Neutrophil (primary cell): ENCODE measurements at regions not wholly inside any gene's neighbourhood (a gene's known extent, or its start where the extent isn't known, plus 50 kb on each side); places are given as distances from the start of the nearest gene placed in this dataset.

ENCODE experiments used
- H3K27ac ChIP-seq: fragments of 200-600 bp; sonication (generic); 2 replicates; pipeline ENCODE4 v1.5.1; 2016; ENCODE audit warnings: mild to moderate bottlenecking, moderate library complexity
- H3K27me3 ChIP-seq: fragments of 200-600 bp; sonication (generic); 2 replicates; pipeline ENCODE4 v1.6.0; 2016; ENCODE audit warnings: mild to moderate bottlenecking
- H3K36me3 ChIP-seq: fragments of 200-600 bp; sonication (generic); 2 replicates; pipeline ENCODE4 v1.5.1; 2017
- H3K4me1 ChIP-seq, 2 experiments: fragments of 200-600 bp in 1 of 2; sonication (generic) in 1 of 2; 1 replicate in 1 of 2; 2 replicates in 1 of 2; pipeline versions ENCODE4 v1.5.1 to v1.6.1; 2013 to 2016; ENCODE audit warnings: low read depth in 1 of 2, low read length in 1 of 2, mild to moderate bottlenecking in 1 of 2, moderate library complexity in 1 of 2; ENCODE audit not compliant: control insufficient read depth in 1 of 2, insufficient read depth in 1 of 2
- H3K4me3 ChIP-seq, 2 experiments: fragments of 200-600 bp in 1 of 2; sonication (generic) in 1 of 2; 1 replicate in 1 of 2; 2 replicates in 1 of 2; pipeline ENCODE4 v1.5.1; 2013 to 2016; ENCODE audit warnings: low read depth in 1 of 2, low read length in 1 of 2, mild to moderate bottlenecking in 1 of 2, moderate library complexity in 1 of 2
- H3K9me3 ChIP-seq: fragments of 200-600 bp; sonication (generic); 2 replicates; pipeline ENCODE4 v1.5.1; 2016
- CTCF ChIP-seq: fragments of 200-600 bp; sonication (generic); IDR thresholded peaks from 2 replicates; pipeline ENCODE4 v1.5.1; 2016; ENCODE audit warnings: antibody characterized with exemption

- no peaks in the 10 kb centered on the region for H3K36me3 ChIP-seq
- no peak overlapping the region for H3K27ac ChIP-seq
- H3K4me3 ChIP-seq = no peak overlapping the region
- H3K27me3 ChIP-seq = no peaks in the 10 kb centered on the region
- H3K4me1 ChIP-seq = no peaks in the 10 kb centered on the region
- no peaks in the 10 kb centered on the region for H3K9me3 ChIP-seq
- TF ChIP-seq CTCF = no peak
Observed at GRCh38 chr15:38720893-38721567, 156.4 kb upstream of the RASGRP1 start.

- TF ChIP-seq CTCF = no peak
- H3K4me1 ChIP-seq = no peaks in the 10 kb centered on the region
- no peak overlapping the region for H3K4me3 ChIP-seq
- H3K9me3 ChIP-seq = no peaks in the 10 kb centered on the region
- H3K36me3 ChIP-seq = no peaks in the 10 kb centered on the region
- H3K27me3 ChIP-seq = no peaks in the 10 kb centered on the region
- H3K27ac ChIP-seq = no peak overlapping the region
Observed at GRCh38 chr15:38721568-38721945, 156.9 kb upstream of the RASGRP1 start.

- Histone ChIP-seq H3K27ac (no peak overlapping the region), H3K4me1 (no peaks in the 10 kb centered on the region), H3K36me3 (no peaks in the 10 kb centered on the region), H3K27me3 (no peaks in the 10 kb centered on the region), H3K4me3 (no peak overlapping the region), H3K9me3 (no peaks in the 10 kb centered on the region)
- TF ChIP-seq CTCF = no peak
Observed at GRCh38 chr15:38722236-38722635, 157.6 kb upstream of the RASGRP1 start.

- no peaks in the 10 kb centered on the region for H3K36me3 ChIP-seq
- H3K27ac ChIP-seq = no peak overlapping the region
- no peak overlapping the region for H3K4me3 ChIP-seq
- no peaks in the 10 kb centered on the region for H3K4me1 ChIP-seq
- no peak for TF ChIP-seq CTCF
- no peaks in the 10 kb centered on the region for H3K27me3 ChIP-seq
- H3K9me3 ChIP-seq = no peaks in the 10 kb centered on the region
Observed at GRCh38 chr15:38724827-38725226, 160.2 kb upstream of the RASGRP1 start.

GRCh38 chr15:38726187-38726586, 161.6 kb upstream of the RASGRP1 start:
- Histone ChIP-seq H3K9me3 (no peaks in the 10 kb centered on the region), H3K27ac (no peak overlapping the region), H3K27me3 (no peaks in the 10 kb centered on the region), H3K4me3 (no peak overlapping the region), H3K36me3 (no peaks in the 10 kb centered on the region), H3K4me1 (no peaks in the 10 kb centered on the region)
- TF ChIP-seq CTCF = no peak
